ENCODE measurements at regions not wholly inside any gene's neighbourhood (a gene's known extent, or its start where the extent isn't known, plus 50 kb on each side); places are given as distances from the start of the nearest gene placed in this dataset.

DNA sequence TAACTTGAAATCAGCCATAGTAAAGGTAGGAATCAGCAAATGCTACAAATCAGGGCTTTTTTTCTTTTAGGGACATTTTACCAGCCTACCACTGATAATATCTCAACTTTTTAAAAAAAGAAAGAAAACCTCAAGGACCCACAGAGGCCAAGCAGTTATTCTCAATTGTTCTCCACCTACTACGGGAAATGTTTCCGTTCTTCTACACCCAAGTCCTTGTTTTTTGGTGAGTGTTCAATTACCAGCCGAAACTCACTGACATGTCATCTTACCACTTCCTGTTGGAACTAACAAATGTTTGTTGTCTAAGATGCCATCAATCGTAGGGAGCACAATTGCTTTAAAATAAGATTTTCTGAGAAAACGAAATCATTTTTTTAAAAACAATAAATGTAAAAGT, 50.2 kb upstream of the CDK1 start:
- no peak for DNase-seq (ENCODE audit: low read depth)
- H3K4me3 ChIP-seq (ENCODE audit: low read depth, low read length), result no peak overlapping the region

DNA sequence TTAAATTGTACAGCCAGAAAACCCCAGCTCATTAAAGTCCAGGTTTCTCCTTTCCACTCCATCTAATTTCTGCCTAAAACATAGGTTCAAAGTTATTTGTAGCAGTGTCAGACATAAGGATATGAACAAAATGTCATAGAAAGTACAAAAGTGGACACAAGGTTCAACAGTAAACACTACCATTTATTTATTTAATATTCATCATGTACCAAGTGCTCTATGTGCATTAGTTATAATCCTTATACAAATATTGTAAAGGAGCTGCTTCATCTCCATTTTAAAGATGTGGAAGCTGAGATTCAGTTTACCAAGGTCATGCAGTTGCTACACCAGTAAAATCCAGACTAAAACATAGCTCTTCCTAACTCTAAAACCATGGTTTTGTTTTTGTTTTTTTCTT, 52.0 kb upstream of the CDK1 start:
- DNase-seq (ENCODE audit: low read depth), result no peak
- H3K4me3 ChIP-seq (ENCODE audit: low read depth, low read length), result no peak overlapping the region

DNA sequence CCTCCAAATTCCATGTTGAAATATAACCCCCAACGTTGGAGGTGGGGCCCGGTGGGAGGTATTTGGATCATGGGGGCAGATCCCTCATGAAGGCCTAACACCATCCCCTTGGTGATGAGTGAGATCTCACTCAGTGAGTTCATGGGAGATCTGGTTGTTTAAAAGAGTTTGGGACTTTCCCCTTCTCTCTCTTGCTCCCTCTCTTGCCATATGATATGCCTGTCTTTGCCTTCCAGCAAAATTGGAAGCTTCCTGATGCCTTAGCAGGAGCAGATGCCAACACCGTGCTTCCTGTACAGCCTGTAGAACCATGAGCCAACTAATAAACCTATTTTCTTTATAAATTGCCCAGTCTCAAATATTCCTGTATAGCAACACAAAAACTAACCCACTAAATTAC, 55.7 kb upstream of the CDK1 start:
- H3K4me3 ChIP-seq (ENCODE audit: low read depth, low read length), result no peak overlapping the region
- no peak for DNase-seq (ENCODE audit: low read depth)

DNA sequence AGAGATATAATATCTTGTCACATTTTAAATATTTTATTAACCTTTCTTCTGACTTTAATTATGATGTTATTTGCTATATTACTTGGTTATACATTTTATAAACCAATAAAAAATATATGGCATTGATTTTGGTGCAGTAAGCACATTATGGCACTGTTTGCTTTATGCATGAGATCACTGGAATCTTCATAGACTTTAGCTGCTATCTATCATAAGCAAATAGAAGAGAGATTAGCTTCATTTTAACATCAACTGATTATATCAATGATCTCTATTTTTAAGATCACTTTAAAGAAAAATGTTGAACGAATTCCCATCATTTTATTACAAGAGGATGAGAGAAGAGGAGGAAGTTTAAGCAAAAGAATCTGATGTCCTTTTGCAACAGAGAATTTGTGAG, 58.6 kb upstream of the CDK1 start:
- no peak for DNase-seq (ENCODE audit: low read depth)
- no peak overlapping the region for H3K4me3 ChIP-seq (ENCODE audit: low read depth, low read length)

DNA sequence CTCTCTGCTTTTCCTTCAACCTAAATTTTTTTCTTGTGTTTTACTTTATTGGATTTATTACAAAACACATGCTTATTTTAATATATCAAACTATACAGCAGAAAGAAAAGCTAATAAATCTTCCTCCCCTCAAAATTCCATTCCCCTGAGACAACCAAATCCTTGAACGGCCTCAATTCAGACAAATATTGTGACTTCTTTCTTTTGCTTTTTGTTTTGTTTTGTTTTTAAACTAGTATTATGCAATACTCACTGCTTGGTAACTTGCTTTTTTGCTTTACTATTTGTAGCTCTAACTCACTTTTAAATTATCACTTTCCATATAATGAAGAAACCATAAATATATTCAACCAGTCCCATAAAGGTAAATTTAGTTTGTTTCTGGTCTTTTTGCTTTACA, 59.4 kb upstream of the CDK1 start:
- no peak overlapping the region for H3K4me3 ChIP-seq (ENCODE audit: low read depth, low read length)
- no peak for DNase-seq (ENCODE audit: low read depth)

DNA sequence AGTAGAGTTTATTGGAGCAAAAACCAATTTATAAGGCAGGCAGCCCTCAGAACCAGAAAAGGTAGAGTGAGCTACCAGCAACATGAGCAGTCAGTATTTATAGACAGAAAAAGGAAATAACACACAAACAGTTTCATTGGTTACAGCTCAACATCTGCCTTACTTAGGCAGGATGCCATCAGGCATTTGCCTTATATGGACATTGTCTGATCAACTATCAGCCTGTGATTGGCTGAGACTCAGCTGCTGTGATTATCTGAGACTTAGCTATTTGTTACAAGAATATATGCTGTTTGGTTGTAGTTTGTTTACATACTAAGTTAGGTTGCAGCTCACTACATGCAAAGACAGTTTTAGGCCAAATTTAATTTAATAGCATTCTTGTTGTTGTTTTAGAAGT, 60.4 kb upstream of the CDK1 start:
- H3K4me3 ChIP-seq (ENCODE audit: low read depth, low read length), result no peak overlapping the region
- no peak for DNase-seq (ENCODE audit: low read depth)

DNA sequence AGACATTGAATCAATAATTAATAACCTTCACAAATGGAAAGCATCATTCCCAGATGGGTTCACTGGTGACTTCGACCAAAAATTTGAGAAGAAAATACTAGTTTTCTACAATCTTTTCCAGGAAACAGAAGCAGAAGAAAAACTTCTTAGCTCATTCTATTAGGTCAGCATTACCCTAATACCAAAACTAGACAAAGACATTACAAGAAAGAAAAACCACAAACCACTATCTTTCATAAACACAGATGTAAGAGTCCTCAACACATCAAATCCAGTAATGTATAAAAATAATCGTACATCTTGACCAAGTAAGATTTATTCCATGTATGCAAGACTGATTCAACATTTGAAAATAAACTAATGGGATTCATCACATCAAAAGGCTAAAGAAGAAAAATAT, 64.0 kb upstream of the CDK1 start:
- no peak overlapping the region for H3K4me3 ChIP-seq (ENCODE audit: low read depth, low read length)
- DNase-seq (ENCODE audit: low read depth), result no peak

DNA sequence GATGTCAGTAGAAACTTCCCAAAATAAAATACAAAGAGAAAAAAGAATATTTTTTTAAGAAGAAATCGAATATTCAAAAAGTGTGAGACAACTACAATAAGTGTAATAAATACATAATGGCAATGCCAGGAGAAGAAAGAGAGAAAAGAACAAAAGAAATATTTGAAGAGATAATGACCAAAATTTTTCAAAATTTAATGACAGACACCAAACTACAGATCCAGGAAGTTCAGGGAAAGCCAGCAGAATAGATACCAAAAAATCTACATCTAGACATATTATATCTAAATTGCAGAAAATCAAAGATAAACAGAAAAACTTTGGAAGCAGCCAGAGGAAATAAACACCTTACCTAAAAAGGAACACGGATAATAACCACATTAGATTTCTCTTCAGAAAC, 66.8 kb upstream of the CDK1 start:
- no peak overlapping the region for H3K4me3 ChIP-seq (ENCODE audit: low read depth, low read length)
- DNase-seq (ENCODE audit: low read depth), result no peak

DNA sequence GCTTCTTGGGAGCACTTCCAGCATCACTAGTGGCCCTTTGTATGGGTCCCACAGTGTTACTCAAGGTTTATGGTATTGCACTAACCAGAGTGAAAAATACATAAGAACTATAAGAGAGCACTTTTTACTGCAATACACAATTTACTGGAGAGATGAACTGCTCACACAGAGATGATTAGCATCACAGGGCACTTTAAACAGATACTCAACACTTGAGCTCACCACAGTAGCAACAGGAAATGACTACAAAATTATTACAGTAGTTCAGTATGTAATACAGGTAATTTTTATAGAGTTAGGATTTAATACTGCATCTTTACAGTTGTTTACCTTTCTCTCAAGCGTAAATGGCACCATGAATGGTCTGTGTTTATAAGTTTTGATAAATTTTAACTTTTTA, 68.2 kb upstream of the CDK1 start:
- no peak overlapping the region for H3K4me3 ChIP-seq (ENCODE audit: low read depth, low read length)
- no peak for DNase-seq (ENCODE audit: low read depth)

DNA sequence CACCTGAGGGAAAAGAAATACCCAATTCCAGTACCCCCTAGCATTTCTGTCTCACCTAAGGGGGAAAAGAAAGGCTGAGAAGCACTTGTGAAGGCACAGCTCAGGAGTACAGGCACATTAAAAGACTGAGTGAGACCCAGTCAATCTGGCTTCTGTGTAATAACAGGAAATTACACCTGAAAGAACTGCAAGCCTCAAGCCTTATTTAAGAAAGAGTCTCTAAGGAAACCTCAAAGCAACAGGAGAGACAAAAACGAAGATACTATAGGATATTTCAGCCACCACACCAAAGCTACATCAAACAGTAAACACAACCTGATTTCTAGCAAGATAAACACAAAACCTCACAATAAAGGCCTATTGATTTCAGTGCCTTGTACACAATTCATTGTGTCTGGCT, 69.6 kb upstream of the CDK1 start:
- H3K4me3 ChIP-seq (ENCODE audit: low read depth, low read length), result no peak overlapping the region
- no peak for DNase-seq (ENCODE audit: low read depth)

DNA sequence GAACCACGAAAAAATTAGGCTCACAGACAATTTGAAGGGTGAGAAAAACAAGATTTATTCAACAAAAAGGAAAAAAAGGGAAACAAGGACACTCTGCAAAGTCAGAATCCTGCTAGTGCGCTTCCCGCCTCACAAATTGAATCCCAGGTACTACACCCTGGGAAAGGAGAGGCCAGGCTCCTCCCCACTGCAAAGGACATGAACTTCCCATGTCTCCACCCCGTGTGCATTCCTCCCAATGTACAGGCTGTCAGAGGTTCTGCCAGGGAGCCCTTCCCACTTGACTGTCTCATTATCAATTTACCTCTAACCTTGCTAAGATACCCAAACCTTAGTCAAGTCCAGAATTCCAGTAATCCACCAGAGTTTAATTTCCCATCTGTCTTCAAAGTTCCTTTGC, 70.4 kb upstream of the CDK1 start:
- no peak overlapping the region for H3K4me3 ChIP-seq (ENCODE audit: low read depth, low read length)
- DNase-seq (ENCODE audit: low read depth), result no peak

DNA sequence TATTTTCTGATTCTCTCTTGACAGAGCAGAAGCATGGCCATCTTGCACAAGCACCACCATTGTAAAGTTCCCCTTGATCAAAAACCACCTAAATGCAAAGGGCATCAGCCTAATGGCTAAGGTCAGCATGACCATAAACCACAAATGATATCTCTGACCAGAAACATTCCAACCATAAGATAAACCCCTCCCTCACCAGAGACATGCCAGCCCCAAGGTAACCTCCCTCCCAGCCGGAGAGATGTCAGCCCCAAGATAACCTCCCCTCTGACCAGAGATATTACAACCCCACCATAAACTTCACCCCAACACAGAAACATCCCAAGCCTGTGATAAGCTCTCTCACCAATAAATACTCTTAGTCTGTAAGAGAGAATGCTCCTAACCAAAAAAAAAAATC, 72.1 kb upstream of the CDK1 start:
- DNase-seq (ENCODE audit: low read depth), result no peak

DNA sequence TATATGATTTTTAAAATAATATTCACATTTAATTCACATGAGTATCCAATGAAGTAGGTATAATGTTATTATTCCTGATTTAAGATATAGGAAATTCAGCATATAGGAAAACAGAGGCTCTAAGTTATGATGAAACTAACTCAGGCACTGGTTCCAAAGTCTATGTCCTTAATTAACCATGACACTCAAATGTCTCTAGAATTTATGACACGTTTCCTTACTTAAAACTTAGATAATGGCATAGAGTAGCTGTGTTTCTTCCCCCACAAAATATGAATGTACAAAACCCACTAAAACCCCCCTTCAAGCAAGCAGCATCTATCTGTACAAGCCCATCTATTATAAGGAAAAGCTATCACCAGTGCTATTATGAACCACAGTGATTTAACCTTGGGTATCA, 72.9 kb upstream of the CDK1 start:
- DNase-seq (ENCODE audit: low read depth), result no peak
- H3K4me3 ChIP-seq (ENCODE audit: low read depth, low read length), result no peak overlapping the region

More for the DNA sequence above, 72.1 kb upstream of the CDK1 start:
- no peak overlapping the region for H3K4me3 ChIP-seq (ENCODE audit: low read depth, low read length)

DNA sequence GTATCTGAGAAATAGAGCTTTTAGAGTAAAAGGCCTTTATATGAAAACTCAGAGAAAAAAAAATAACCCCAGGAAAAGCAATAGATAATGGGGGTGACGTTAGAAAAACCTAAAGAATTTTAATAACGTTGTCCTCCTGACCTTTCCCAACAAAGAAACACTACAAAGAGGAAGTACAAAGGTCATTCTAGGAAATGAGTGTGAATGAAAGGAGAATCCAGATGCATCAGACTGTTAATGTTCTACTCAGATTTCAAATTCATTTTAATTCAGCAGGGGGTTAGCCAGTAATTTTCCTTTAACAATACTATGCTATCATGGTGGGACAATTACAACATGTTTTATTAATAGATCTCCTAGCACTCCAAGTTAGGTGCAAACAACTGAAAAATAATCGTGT, 73.8 kb upstream of the CDK1 start:
- H3K4me3 ChIP-seq (ENCODE audit: low read depth, low read length), result no peak overlapping the region
- DNase-seq (ENCODE audit: low read depth), result no peak

DNA sequence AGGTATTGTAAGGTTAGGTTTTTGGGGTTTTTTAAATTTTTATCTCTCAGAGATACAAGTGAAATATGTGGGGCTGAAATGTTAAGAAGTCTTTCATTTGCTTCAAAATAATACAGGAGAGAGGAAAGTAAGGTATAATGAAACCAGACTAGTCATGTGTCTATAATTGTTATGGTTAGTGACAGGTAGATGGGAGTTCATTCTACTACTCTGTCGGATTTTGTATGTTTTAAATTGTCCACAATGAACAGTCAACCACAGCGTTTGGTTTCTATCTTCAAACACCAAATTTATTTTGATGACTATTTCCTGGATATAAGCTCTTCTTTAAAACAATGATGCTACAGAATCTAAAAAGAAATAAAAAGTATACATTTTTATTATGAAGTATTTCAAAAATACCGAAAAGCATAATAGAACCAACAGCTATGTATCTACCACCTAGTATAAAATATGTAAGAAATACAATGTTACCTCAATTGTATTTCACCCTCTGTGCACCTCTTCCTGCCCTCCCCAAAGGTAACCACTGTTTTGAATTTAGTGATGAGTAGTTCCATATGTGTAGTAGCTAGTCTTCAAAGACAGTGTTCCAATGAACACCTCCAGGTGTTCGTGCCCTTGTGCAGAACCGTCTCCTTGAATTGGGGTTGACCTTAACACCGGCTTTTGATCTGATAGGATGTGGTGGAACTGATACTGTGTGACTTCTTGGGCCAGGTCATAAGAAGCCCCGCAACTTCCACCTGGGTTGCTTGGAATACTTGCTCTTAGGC, 74.8 kb upstream of the CDK1 start:
- H3K4me3 ChIP-seq (ENCODE audit: low read depth, low read length), result no peak overlapping the region
- DNase-seq (ENCODE audit: low read depth), result no peak

DNA sequence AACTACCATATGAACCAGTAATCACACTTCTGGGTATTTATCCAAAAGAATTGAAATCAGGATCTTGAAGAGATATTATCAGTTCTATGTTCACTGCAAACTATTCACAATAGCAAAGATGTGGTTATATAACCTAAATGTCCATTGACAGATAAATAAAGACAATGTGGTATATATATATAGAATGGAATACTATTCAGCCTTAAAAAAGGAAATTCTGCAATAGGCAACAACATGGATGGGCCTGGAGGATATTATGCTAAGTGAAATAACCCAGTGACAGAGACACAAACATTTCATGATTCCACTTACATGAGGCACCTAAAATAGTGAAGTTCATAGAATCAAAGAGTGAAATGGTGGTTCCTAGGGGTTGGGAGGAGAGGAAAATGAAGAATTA, 90.6 kb upstream of the CDK1 start:
- no peak overlapping the region for H3K4me3 ChIP-seq (ENCODE audit: low read depth, low read length)
- no peak for DNase-seq (ENCODE audit: low read depth)

DNA sequence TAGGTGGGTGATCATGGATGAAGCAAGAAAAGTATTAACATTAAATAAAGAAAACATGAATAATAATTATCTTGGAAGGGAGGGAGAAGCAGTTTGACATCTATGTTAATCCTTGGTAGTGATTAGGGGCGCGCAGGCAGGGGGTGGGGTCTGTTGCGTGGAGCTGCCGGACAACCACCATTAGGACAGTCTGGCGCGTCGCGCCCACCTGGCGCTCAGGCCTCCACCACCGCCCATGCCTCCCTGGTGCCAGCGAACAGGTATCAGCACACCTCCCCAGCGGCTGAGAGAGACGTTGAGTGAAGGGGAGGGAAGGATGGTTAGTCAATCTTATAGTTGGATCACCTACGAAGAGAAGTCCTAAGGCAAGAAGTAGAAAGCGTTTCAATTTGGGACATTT, 94.2 kb upstream of the CDK1 start:
- no peak overlapping the region for H3K4me3 ChIP-seq (ENCODE audit: low read depth, low read length)
- no peak for DNase-seq (ENCODE audit: low read depth)

DNA sequence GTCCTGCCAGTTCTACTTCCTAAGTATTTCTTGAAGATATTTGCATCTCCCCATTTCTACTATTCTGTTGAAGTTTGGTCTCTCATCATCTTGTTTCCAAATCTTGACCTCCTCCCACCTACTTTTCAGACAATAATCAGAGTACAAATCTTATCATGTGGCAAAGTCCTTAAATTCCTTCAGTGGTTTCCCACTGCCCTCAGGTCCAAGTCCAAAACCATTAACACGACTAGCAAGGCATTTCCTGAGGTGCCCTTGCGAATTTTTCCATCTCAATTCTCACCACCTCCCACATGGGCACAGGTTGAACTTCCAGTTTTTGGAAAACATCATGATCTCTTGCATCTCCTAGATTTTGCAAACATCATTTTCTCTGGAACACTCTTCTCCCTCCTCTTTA, 97.2 kb upstream of the CDK1 start:
- no peak overlapping the region for H3K4me3 ChIP-seq (ENCODE audit: low read depth, low read length)
- no peak for DNase-seq (ENCODE audit: low read depth)

DNA sequence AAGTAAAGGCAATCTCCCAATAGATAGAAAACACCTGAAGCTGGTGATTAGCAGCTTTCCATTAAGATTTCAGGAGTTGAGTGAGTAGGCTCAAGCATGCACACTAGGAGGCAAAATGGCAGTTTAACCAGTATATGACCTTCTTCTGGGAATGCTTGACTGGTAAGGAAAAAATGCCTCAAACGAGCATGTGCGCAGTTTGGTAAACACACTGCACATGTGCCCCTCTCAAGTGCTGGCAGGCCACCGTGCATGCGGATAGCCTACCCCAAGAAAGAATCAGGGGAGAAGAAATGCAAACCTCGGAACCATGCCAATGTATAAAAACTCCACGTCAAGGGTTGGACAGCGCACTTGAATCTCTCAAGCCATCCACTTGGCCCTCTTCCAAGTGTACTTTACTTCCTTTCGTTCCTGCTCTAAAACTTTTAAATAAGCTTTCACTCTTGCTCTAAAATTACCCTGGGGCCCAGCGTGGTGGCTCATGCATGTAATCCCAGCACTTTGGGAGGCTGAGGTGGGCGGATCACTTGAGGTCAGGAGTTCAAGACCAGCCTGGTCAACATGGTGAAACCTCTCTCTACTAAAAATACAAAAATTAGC, 98.8 kb upstream of the CDK1 start:
- no peak overlapping the region for H3K4me3 ChIP-seq (ENCODE audit: low read depth, low read length)
- DNase-seq (ENCODE audit: low read depth), result no peak

DNA sequence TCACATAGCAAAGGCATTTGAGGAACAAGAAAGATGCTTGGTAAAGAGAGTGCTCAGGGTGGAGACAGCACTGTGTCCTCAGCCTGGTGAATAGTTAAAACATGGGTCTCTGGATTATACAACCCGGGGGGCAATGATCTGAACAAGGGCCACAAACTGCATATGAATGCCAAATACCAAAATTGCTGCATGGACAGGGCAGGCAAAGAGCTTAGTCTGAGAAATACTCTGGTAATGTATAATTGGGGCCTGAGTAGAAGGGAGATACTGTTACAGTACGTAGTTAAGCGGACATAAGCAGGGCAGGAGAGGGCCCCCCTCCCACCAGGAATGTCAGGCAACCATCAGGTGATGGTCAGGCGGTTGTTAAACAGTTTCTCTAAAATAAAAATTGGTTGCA, 99.3 kb upstream of the CDK1 start:
- DNase-seq (ENCODE audit: low read depth), result no peak
- H3K4me3 ChIP-seq (ENCODE audit: low read depth, low read length), result no peak overlapping the region

DNA sequence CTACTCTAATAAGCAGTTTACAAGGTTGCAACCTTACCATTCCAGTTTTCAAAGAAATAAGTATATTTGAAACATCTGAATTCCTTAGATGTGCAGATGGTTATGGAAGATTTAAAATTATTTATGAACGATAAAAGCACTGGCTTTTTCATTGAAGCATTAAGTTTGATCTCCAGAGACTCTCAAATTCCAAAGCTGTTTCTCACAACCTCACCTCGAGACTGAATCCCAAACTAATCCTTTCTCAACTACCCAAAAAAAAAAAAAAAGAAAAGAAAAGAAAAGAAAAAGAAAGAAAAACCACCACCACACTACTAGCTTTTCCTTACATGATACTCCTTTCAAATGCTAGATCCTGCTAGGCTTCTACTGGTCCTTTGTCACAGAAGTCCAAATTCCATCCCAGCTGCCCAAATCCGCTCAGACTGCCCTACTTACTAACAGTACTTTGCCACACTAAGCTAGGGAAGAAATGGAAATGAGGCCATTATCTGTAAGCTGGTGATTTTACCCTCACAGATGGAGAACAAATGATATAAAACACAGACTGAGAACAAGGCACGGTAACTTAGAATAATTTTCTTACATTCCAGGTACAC, 100.6 kb upstream of the CDK1 start:
- H3K4me3 ChIP-seq (ENCODE audit: low read depth, low read length), result no peak overlapping the region
- no peak for DNase-seq (ENCODE audit: low read depth)

All from skeletal muscle cell (primary cell).